ENCODE measurements at regions not wholly inside any gene's neighbourhood (a gene's known extent, or its start where the extent isn't known, plus 50 kb on each side); places are given as distances from the start of the nearest gene placed in this dataset.

DNA sequence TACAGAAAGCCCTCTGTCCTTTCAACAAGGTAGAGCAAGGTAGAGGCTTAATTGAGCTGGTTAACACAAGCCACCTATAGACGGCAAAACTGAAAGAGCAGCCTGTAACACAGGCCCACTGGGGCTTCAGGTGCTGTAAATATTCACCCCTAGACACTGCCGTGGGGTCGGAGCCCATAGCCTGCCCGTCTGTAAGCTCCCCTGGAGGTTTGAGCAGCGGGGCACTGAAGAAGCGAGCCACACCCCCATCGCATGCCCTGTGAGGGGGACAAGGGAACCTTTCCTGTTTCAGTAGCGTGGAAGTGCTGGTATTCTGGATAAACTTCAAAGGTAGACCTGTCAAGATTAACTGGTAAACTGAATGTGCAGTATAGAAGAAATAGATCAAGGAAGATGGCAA lies 160.4 kb downstream of the TPBG start:
- H4K20me1 ChIP-seq (ENCODE audit: control insufficient read depth, insufficient read depth) = no peaks in the 10 kb centered on the region
- H3K79me2 ChIP-seq (ENCODE audit: control insufficient read depth, insufficient read depth, low read length) = no peaks in the 10 kb centered on the region
- H3K27me3 ChIP-seq (replicated peaks in 1 of 2; ENCODE audit: control insufficient read depth in 2 of 2, insufficient read depth in 2 of 2, low read length in 1 of 2) = no peaks in the 10 kb centered on the region
- H3K4me2 ChIP-seq (ENCODE audit: control insufficient read depth, insufficient read depth) = no peak overlapping the region
- H3K4me3 ChIP-seq = no peak overlapping the region
- intact Hi-C loops (cut with micrococcal nuclease; ENCODE audit: unreplicated experiment) (no loop called here), in situ Hi-C loops (cut with MboI) (loop anchor here (10.0 kb wide), 1 partner anchor 59 kb away; no protein-coding TSS in a partner anchor)
- ATAC-seq (no peak), FAIRE-seq (no peak), DNase-seq (ENCODE audit: low read depth, low spot score) (no peak)
- H3K4me1 ChIP-seq (ENCODE audit: control insufficient read depth, insufficient read depth, low read length) = no peaks in the 10 kb centered on the region
- H3K9me3 ChIP-seq (replicated peaks; ENCODE audit: control insufficient read depth, insufficient read depth, low read length) = no peaks in the 10 kb centered on the region
- WGBS (ENCODE audit: insufficient coverage, insufficient replicate concordance, low lambda C conversion rate, missing lambda C conversion rate) = 69% methylated on average over 8 of the region's 8 CpGs
- RAD21 ChIA-PET (ENCODE audit: unreplicated experiment) = no interaction called here
- H2AFZ ChIP-seq (ENCODE audit: control insufficient read depth, low read depth, low read length) = no peak overlapping the region
- H3K36me3 ChIP-seq (ENCODE audit: control insufficient read depth in 2 of 2, insufficient read depth in 2 of 2, low read length in 1 of 2) = no peaks in the 10 kb centered on the region
- CTCF ChIA-PET = no interaction called here
- H3K27ac ChIP-seq (ENCODE audit: control insufficient read depth, insufficient read depth) = no peak overlapping the region
- TF ChIP-seq HDAC6 (IDR thresholded peaks at IDR 0.05; ENCODE audit: unreplicated experiment) (no peak), GATAD2B (conservative IDR thresholded peaks at IDR 0.05; ENCODE audit: low read depth) (no peak), RAD21 (IDR thresholded peaks at IDR 0.05; ENCODE audit: insufficient read depth, low read depth, low read length) (no peak), SMC3 (IDR thresholded peaks at IDR 0.05; ENCODE audit: borderline replicate concordance, low read length) (no peak), RB1 (IDR thresholded peaks at IDR 0.05; ENCODE audit: borderline replicate concordance) (no peak), SMAD5 (IDR thresholded peaks at IDR 0.05; ENCODE audit: low read depth) (no peak), EGR1 (IDR thresholded peaks at IDR 0.05; ENCODE audit: borderline replicate concordance in 1 of 2, low read depth in 2 of 2, low read length in 2 of 2) (no peak), NFXL1 (IDR thresholded peaks at IDR 0.05; ENCODE audit: borderline replicate concordance) (no peak), BCL3 (IDR thresholded peaks at IDR 0.05; ENCODE audit: borderline replicate concordance, insufficient read depth, low read depth, low read length, poor library complexity, severe bottlenecking) (no peak)
- H3K9ac ChIP-seq (ENCODE audit: control insufficient read depth, insufficient read depth, low read length) = no peak overlapping the region
- BruUV-seq (replicated peaks) = no TSS peak
- POLR2A ChIA-PET = no interaction called here
- SMC1A ChIA-PET (ENCODE audit: uncharacterized antibody, unreplicated experiment) = no interaction called here
